ENCODE measurements at regions not wholly inside any gene's neighbourhood (a gene's known extent, or its start where the extent isn't known, plus 50 kb on each side); places are given as distances from the start of the nearest gene placed in this dataset.
"Not testable (repeated sequence)": the region's sequence is repeated elsewhere in the genome, so short reads cannot be mapped to it uniquely, and the experiment has no call there.

- DNase-seq: no peak
These were observed 91.6 kb upstream of the RMP24 start for GRCh38 chr18:35880788-35881455.

GRCh38 chr18:35888329-35888728, 84.2 kb upstream of the RMP24 start:
- no peak for DNase-seq

- DNase-seq: no peak
These were observed 82.8 kb upstream of the RMP24 start for GRCh38 chr18:35889677-35890076.

- DNase-seq: no peak
These were observed 82.2 kb upstream of the RMP24 start for GRCh38 chr18:35890323-35890722.

GRCh38 chr18:35892118-35892517, 80.4 kb upstream of the RMP24 start:
- no peak for DNase-seq

- not testable (repeated sequence) for DNase-seq
These were observed 75.0 kb upstream of the RMP24 start for GRCh38 chr18:35897481-35897880.

GRCh38 chr18:35904389-35905037, 68.0 kb upstream of the RMP24 start:
- DNase-seq: no peak

- DNase-seq: no peak
These were observed 67.0 kb upstream of the RMP24 start for GRCh38 chr18:35905436-35905835.

GRCh38 chr18:35906291-35906690, 66.2 kb upstream of the RMP24 start:
- not testable (repeated sequence) for DNase-seq

- no peak for DNase-seq
These were observed 62.2 kb upstream of the RMP24 start for GRCh38 chr18:35910327-35910726.

GRCh38 chr18:35912332-35912731, 60.1 kb upstream of the RMP24 start:
- no peak for DNase-seq

- DNase-seq: no peak
These were observed 57.4 kb upstream of the RMP24 start for GRCh38 chr18:35915056-35915455.

- no peak for DNase-seq
These were observed 55.4 kb upstream of the RMP24 start for GRCh38 chr18:35917043-35917442.

- no peak for DNase-seq
These were observed 53.9 kb upstream of the RMP24 start for GRCh38 chr18:35918564-35918963.

- no peak for DNase-seq
These were observed 53.3 kb upstream of the RMP24 start for GRCh38 chr18:35919179-35919578.

- DNase-seq: no peak
These were observed 51.9 kb upstream of the RMP24 start for GRCh38 chr18:35920623-35921022.

All from activated CD4-positive, alpha-beta T cell treated with anti-CD3 and anti-CD28 coated beads for 48 hours (primary cell).